Left lung (tissue), 4 donors: ENCODE measurements at regions not wholly inside any gene's neighbourhood (a gene's known extent, or its start where the extent isn't known, plus 50 kb on each side); places are given as distances from the start of the nearest gene placed in this dataset.

Source experiments
- ATAC-seq: fragments of 200-7000 bp; cut with Tn5 transposase; one replicate; pipeline ENCODE4 v1.9.1; 2020; ENCODE audit warnings: moderate library complexity
- DNase-seq, 4 donors: peaks; one replicate each; pipeline ENCODE4 v3.0.0-alpha.2; 2013 to 2020
- H3K27ac ChIP-seq, 2 donors: fragments of 200-600 bp; sonication (generic) in 1 of 2; one replicate each; pipeline versions ENCODE4 v1.5.0 to v1.8.0; 2020 to 2021
- H3K27me3 ChIP-seq, 2 donors: fragments of 200-600 bp; sonication (generic) in 1 of 2; one replicate each; pipeline versions ENCODE4 v1.5.0 to v1.8.0; 2020 to 2021
- H3K36me3 ChIP-seq, 2 donors: fragments of 200-600 bp; sonication (generic) in 1 of 2; one replicate each; pipeline versions ENCODE4 v1.5.0 to v1.8.0; 2020 to 2021
- H3K4me1 ChIP-seq, 2 donors: fragments of 200-600 bp; one replicate each; pipeline ENCODE4 v1.8.0; 2021
- H3K4me3 ChIP-seq, 2 donors: fragments of 200-600 bp; sonication (generic) in 1 of 2; one replicate each; pipeline versions ENCODE4 v1.5.0 to v1.8.0; 2020 to 2021; ENCODE audit warnings: mild to moderate bottlenecking in 1 of 2
- H3K9me3 ChIP-seq, 2 donors: fragments of 200-600 bp; sonication (generic) in 1 of 2; one replicate each; pipeline versions ENCODE4 v1.5.0 to v1.8.0; 2020 to 2021
- intact Hi-C, 2 donors: fragments of 100-400 bp; cut with DNase I; formaldehyde crosslinking; loops; one replicate each; pipeline versions ENCODE4 v1.11.2 to v1.14.2; 2022
- TF ChIP-seq, protein P1 (sequence below), 2 donors: fragments of 200-600 bp; sonication (generic) in 1 of 2; IDR thresholded peaks; one replicate each; pipeline versions ENCODE4 v1.5.0 to v1.8.0; 2021; ENCODE audit warnings: antibody characterized with exemption in 2 of 2
- donor health status: DM: no; HTN: yes; CAD: no.
- donor health status: DM: no; HTN: no; CAD: no.

DNA sequence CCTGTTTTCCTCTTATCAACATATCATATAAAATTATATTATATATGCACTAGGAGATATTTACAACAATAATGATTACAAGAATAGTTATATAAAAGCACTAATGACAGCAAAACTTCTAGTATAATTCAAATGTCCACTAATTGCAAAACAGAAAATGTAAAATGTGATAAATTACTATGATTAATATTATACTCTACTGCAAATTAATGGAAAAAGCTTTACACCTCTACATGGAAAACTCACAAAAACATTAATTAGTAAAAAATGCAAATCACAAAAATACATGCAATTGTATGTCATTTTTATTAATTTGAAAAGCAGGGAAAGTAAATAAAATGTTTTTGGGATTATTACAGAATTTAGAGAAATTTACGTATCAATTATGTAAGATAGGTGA lies 681.0 kb upstream of the PCDH20 start:
- no peak overlapping the region for H3K4me3 ChIP-seq
- H3K27me3 ChIP-seq, result no peaks in the 10 kb centered on the region
- no peak overlapping the region for H3K27ac ChIP-seq
- DNase-seq (no peak), ATAC-seq (no peak)
- no peaks in the 10 kb centered on the region for H3K4me1 ChIP-seq
- no peaks in the 10 kb centered on the region for H3K36me3 ChIP-seq
- intact Hi-C loops, result no loop called here
- peaks cover 0 to 4% of the 10 kb centered on the region in 2 donors for H3K9me3 ChIP-seq
- TF ChIP-seq, protein P1, sequence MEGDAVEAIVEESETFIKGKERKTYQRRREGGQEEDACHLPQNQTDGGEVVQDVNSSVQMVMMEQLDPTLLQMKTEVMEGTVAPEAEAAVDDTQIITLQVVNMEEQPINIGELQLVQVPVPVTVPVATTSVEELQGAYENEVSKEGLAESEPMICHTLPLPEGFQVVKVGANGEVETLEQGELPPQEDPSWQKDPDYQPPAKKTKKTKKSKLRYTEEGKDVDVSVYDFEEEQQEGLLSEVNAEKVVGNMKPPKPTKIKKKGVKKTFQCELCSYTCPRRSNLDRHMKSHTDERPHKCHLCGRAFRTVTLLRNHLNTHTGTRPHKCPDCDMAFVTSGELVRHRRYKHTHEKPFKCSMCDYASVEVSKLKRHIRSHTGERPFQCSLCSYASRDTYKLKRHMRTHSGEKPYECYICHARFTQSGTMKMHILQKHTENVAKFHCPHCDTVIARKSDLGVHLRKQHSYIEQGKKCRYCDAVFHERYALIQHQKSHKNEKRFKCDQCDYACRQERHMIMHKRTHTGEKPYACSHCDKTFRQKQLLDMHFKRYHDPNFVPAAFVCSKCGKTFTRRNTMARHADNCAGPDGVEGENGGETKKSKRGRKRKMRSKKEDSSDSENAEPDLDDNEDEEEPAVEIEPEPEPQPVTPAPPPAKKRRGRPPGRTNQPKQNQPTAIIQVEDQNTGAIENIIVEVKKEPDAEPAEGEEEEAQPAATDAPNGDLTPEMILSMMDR (IDR thresholded peaks at IDR 0.05), result no peak

DNA sequence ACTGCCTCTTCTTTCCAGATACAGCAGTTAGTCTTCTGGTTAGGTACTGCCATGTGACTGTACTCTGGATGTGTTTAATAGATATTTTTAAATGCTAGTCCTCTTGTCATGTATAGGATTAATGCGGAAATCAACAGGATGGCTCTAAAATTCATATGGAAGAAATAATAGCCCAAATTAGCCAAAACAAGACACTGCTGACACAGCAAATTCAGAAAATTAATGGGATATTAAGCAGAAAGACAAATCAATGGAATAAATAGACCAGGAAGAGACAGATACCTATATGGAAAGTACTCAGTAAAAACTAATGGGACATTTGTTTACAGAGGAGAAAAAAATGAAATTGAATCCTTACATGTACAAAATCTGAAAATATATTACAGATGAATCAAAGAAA lies 679.3 kb upstream of the PCDH20 start:
- no peak for ATAC-seq
- TF ChIP-seq, protein P1 (IDR thresholded peaks at IDR 0.05), result no peak
- H3K36me3 ChIP-seq, result no peaks in the 10 kb centered on the region
- intact Hi-C loops, result no loop called here
- no peaks in the 10 kb centered on the region for H3K27me3 ChIP-seq
- no peak for DNase-seq
- H3K4me1 ChIP-seq, result no peaks in the 10 kb centered on the region
- no peak overlapping the region for H3K4me3 ChIP-seq
- H3K9me3 ChIP-seq, result peaks cover 0 to 6% of the 10 kb centered on the region in 2 donors
- no peak overlapping the region for H3K27ac ChIP-seq

- H3K27ac ChIP-seq, result no peak overlapping the region
- H3K9me3 ChIP-seq, result peaks cover 0 to 6% of the 10 kb centered on the region in 2 donors
- no peaks in the 10 kb centered on the region for H3K4me1 ChIP-seq
- no peak overlapping the region for H3K4me3 ChIP-seq
- intact Hi-C loops, result no loop called here
- no peaks in the 10 kb centered on the region for H3K27me3 ChIP-seq
- no peaks in the 10 kb centered on the region for H3K36me3 ChIP-seq
- no peak for ATAC-seq
- TF ChIP-seq, protein P1 (IDR thresholded peaks at IDR 0.05), result no peak
- DNase-seq, result no peak
Observed at GRCh38 chr13:62093984-62094780, 678.5 kb upstream of the PCDH20 start.

- no peak for DNase-seq
- ATAC-seq, result no peak
- TF ChIP-seq, protein P1 (IDR thresholded peaks at IDR 0.05), result no peak
- Histone ChIP-seq H3K36me3 (no peaks in the 10 kb centered on the region), H3K4me3 (no peak overlapping the region), H3K27me3 (no peaks in the 10 kb centered on the region), H3K9me3 (peaks cover 0 to 6% of the 10 kb centered on the region in 2 donors), H3K4me1 (no peaks in the 10 kb centered on the region), H3K27ac (no peak overlapping the region)
- intact Hi-C loops, result no loop called here
Observed at GRCh38 chr13:62092949-62093348, 677.3 kb upstream of the PCDH20 start.

- no peaks in the 10 kb centered on the region for H3K36me3 ChIP-seq
Observed at GRCh38 chr13:62092536-62092935, 676.9 kb upstream of the PCDH20 start.

More at GRCh38 chr13:62092536-62092935, 676.9 kb upstream of the PCDH20 start:
- no peak overlapping the region for H3K27ac ChIP-seq
- TF ChIP-seq, protein P1 (IDR thresholded peaks at IDR 0.05), result no peak
- no peak overlapping the region for H3K4me3 ChIP-seq
- intact Hi-C loops, result no loop called here
- DNase-seq, result no peak
- H3K4me1 ChIP-seq, result no peaks in the 10 kb centered on the region
- ATAC-seq, result no peak
- no peaks in the 10 kb centered on the region for H3K27me3 ChIP-seq
- peaks cover 0 to 6% of the 10 kb centered on the region in 2 donors for H3K9me3 ChIP-seq
